ENCODE measurements at regions not wholly inside any gene's neighbourhood (a gene's known extent, or its start where the extent isn't known, plus 50 kb on each side); places are given as distances from the start of the nearest gene placed in this dataset.

DNA sequence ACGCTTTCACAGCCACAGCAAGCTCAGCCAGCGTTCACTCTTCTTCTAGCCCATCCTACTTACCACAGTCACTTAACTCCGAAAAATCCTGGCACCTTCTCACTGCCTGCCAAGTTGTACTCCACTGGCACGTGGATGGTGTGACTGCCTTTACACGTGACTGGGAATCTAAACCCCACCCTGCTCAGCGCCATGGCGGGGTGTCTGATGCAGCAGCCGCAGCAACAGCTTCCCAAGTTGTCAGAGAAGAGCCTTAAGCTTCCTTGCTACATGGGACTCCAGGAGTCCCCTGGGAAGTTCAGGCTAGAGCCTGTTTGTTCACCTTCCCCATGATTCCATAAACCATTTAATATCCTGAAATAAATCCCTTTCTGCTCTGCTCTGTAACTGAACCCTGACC, 61.9 kb upstream of the FOXC1 start:
- no peak for TF ChIP-seq POLR2A (IDR thresholded peaks at IDR 0.05; ENCODE audit: low read length)
- no peak for TF ChIP-seq GATA1 (IDR thresholded peaks at IDR 0.05; ENCODE audit: low read depth, low read length)
